Hematopoietic multipotent progenitor cell treated with erythropoietin and hydrocortisone succinate and interleukin-3 and kit ligand, for 4 days (in vitro differentiated cells): ENCODE measurements at regions not wholly inside any gene's neighbourhood (a gene's known extent, or its start where the extent isn't known, plus 50 kb on each side); places are given as distances from the start of the nearest gene placed in this dataset.
"Not testable (repeated sequence)": the region's sequence is repeated elsewhere in the genome, so short reads cannot be mapped to it uniquely, and the experiment has no call there.

Source experiments
- DNase-seq: peaks from one replicate; pipeline ENCODE4 v3.0.0-alpha.2; 2015

DNA sequence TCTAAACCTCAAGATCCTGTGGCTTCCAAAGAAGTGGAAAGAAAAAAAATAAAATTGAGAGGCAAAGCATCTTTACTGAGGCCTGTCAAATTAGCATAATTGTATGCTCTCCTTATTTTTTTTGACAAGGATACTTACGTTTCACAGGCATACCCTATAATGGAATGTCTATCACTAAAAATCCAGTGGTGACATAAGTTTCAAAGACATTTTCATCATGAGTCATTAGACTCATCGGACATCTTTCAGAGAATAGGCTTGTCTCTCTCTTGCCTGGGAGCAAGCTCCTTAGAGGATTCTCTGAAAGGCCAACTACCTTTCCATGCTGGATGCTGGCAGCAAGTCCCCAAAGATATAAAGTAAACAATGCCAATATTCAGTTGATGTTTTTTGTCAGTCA lies 380.7 kb upstream of the STEAP1 start:
- no peak for DNase-seq

GRCh38 chr7:89775459-89775858 lies 378.8 kb upstream of the STEAP1 start:
- DNase-seq = no peak

DNA sequence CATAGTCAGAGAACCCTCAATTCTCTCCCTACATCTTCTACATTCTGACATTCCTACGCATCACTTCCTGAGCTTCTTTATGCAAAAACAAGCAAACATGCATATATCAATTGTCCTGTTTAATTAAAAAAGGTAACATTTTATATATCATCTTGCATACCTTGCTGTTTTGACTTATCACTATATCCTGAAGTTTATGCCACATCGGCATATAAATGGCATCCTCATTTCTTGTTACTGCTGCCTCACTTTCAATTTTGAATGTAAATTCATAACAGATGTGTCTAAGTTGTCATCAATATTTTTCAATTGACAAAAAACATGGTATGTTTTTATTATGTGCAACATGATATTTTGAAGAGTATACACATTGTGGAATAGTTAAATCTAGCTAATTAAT lies 377.3 kb upstream of the STEAP1 start:
- DNase-seq = no peak

DNA sequence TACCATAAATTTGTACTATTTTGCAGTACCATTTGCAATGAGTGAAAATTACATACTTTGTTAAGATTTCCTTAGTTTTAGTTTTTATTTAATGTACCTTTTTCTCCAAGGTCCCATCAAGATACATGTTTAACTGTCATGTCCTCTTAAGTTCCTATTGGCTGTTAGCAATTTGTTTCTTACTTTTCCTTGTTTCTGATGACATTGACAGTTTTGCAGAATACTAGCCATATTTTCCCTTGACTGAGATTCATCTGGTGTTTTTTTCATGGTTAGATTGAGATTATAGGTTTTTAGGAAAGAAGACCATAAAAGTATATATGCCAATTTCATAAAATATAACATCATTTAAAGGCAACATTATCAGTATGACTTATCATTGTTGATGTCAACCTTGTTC lies 376.8 kb upstream of the STEAP1 start:
- DNase-seq = no peak

GRCh38 chr7:89780291-89780690 lies 374.0 kb upstream of the STEAP1 start:
- DNase-seq = no peak

- DNase-seq = no peak
Observed at GRCh38 chr7:89796481-89796880, 357.8 kb upstream of the STEAP1 start.

GRCh38 chr7:89797965-89798598 lies 356.2 kb upstream of the STEAP1 start:
- no peak for DNase-seq

- DNase-seq = no peak
Observed at GRCh38 chr7:89798599-89798996, 355.7 kb upstream of the STEAP1 start.

- no peak for DNase-seq
Observed at GRCh38 chr7:89800761-89801160, 353.5 kb upstream of the STEAP1 start.

GRCh38 chr7:89809291-89809690 lies 345.0 kb upstream of the STEAP1 start:
- no peak for DNase-seq

DNA sequence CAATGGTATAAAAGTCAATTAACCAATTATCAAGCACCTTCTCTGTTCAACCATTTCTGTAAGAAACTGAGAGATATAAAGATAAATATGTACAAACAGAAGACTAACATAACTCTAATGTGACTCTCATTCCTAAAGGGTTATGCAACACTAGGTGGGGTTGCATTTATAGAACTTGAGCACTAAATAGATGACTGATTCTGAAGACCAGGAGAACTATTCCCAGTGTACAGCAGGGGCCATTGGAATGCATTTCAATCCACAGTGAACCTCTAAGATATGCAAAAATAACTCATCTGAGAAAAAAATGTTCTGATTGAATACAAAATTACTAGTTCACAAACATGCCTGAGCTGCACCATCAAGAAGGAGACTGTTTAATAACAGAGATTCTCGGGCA lies 341.2 kb upstream of the STEAP1 start:
- DNase-seq = no peak

- DNase-seq = no peak
Observed at GRCh38 chr7:89826121-89826520, 328.1 kb upstream of the STEAP1 start.

- DNase-seq = no peak
Observed at GRCh38 chr7:89826557-89826956, 327.7 kb upstream of the STEAP1 start.

DNA sequence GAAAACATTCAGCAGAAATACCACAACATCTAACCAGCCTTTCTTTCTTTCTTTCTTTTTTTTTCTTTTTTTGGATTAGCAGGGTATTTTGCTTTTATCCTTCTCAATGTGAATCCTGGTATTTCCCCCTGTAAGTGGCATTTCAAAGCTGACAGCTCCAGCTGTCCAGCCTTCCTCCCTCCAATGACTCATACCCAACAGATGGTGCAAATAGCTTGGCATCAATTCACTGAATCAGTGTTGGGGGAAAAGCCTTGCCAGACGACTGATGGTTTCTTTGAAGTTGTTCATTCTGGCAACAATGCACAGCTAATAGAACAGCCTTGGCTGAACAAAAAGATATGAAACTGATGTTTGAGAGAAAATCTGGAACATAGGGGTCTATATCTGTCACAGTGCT lies 316.8 kb upstream of the STEAP1 start:
- no peak for DNase-seq

DNA sequence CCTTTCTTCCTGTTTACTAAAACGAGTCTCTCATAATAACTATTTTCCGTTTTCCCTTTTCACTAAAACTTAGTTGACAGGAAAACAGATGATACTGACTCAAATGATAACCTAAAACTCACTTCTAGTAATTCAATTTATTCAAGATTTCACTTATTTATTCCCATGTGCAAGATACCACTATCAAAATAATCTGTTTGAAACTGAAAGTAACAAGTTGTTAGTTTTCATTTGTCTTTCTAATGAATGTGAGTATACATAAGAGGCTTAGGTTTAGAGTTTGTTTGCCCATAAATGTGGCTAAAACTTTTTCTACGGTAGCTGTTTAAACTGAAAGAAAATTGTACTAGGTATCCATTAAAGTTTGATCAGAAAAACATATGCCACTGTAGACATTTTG lies 314.9 kb upstream of the STEAP1 start:
- no peak for DNase-seq

GRCh38 chr7:89845952-89846351 lies 308.3 kb upstream of the STEAP1 start:
- no peak for DNase-seq

GRCh38 chr7:89849052-89849451 lies 305.2 kb upstream of the STEAP1 start:
- no peak for DNase-seq

DNA sequence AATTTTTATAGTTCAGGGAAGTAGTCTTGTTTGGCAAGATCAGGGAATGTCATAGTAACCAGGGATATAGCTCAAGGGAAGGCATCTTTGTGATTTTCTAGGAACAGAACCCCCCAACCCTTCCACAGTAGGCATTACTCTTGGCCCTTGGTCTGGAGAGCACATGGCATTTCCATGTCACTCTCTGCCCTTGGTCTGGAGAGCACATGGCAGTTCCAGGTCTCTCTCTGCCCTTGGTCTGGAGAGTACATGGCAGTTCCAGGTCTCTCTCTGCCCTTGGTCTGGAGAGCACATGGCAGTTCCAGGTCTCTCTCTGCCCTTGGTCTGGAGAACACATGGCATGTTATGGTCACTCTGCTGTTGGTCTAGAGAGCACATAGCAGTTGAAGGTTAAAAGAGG lies 297.2 kb upstream of the STEAP1 start:
- DNase-seq = not testable (repeated sequence)

DNA sequence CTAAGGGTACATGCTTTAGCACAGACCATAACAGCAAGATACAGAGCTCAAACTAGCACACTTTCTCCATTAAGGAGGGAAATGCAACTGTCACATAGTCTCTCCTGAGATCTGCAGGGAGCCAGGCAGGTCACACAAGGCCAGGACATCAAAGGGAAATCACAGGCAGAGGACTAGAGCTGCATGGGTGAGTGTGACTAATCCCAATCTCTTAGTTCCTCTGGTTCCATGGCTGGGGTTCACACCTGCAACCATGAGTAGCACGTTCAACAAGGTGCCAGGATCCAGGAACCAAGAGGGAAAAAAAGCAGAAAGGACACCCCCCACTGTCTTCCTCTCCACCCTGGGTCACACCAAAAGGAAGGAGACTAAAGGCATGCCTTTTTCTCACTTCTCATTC lies 296.5 kb upstream of the STEAP1 start:
- no peak for DNase-seq

DNA sequence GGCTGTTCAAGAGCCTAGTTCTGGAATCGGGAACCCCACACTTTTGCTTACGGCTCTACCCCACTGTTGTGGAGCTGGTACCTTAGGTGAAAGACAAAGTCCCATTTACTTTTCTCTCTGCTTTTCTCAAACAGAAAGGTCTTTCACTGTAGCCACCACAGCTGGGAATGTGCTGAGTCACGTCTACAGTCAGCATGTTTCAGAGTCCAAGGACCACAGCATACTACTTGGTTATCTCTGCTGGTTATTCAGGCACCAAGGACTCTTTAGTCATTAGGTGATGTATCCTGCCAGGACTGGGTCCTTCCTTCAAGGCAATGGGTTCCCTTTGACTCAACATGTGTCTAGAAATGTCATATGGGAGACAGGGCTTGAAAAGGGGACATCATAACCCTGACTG lies 266.8 kb upstream of the STEAP1 start:
- DNase-seq = no peak

DNA sequence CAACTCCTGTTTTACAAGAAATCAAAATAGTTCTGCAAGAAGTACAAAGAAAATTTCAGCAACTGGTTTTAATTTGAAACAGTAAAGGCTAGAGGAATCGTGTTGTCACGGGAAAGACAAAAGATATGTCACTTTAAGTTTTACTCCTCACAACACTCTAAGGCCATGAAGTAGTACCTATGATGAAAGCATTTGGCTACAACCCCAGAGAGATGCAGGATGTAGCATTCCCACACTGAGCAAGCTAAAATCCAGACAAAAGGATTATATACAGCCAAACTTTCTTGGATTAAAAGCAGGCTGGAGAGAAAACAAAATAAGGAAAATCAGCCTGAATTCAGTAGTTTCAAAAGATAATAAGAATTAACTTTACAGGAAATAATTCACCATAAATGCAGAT lies 245.5 kb upstream of the STEAP1 start:
- no peak for DNase-seq

DNA sequence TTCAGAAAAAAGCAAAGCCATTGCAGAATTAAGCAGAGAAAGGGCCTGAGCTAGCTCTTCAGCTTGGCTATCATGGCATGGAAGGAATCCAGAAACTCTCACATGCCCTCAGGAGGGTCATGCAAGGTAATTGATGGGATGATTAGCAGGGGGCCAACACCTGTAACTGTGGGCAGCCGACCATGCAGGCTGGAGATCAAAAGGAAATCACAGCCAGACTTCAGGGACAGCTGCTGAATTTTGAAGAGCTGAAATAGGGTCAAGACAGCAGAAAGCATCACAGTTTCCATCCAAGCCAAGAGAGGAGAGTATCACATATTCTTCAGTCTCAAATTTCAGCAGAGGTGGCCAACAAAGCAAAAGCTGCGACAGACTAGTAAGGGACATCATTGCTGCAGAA lies 239.6 kb upstream of the STEAP1 start:
- no peak for DNase-seq

- DNase-seq = no peak
Observed at GRCh38 chr7:89926194-89926593, 228.1 kb upstream of the STEAP1 start.

DNA sequence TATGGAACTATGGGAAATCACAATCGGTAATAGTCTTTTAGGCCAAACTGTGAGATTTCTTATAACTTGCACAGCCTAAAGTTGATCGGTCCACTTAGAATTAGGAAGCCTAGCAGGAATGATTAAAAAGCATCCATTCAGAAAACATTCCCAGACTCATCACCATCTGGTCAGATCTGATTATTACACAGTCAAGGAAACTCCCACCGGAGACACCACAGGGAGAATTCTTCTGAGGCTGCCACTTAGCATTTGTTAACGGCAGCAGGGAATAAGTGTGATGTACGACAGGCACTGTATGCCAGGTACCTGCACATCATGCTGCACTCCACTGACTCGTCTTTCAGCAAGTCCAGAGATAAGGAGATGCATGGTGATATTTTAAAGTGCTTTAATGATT lies 227.6 kb upstream of the STEAP1 start:
- DNase-seq = no peak

DNA sequence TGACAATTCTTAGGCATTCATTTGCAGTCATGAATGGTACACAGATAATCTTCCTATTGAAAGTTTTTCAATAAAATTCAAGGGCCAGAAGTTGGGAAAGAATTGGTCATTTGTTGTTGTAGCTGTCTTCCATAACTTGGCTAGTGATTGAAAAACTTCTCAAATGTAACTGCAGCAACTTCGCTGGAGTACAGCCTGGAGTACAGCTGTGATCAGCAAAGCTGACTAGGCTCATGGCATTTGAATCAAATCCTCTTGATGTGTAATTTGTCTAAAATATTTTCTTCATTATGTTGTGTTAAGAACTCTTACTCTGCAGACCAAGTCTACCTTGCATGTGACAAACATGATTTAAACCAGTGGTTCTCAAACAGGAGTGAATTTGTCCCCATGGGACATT lies 226.5 kb upstream of the STEAP1 start:
- no peak for DNase-seq

DNA sequence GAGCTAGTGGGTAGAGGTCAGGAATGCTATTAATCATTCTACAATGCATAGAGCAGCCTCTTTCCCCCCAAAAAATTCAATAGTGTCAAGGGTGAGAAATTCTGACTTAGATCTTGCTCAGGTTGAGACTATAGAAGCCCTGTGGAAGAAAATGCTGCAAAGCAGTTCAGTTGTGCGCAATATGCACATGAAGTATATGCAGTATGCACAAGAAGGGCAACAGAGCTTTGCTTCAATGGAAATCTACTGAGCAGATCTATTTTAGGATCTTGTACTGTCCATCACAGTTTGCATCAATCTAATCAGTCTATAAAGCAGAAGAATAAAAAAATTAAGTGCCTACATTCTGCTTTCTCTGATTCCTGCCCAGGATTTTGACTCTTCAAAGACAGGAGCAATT lies 225.8 kb upstream of the STEAP1 start:
- DNase-seq = no peak
